ENCODE measurements at regions not wholly inside any gene's neighbourhood (a gene's known extent, or its start where the extent isn't known, plus 50 kb on each side); places are given as distances from the start of the nearest gene placed in this dataset.

DNA sequence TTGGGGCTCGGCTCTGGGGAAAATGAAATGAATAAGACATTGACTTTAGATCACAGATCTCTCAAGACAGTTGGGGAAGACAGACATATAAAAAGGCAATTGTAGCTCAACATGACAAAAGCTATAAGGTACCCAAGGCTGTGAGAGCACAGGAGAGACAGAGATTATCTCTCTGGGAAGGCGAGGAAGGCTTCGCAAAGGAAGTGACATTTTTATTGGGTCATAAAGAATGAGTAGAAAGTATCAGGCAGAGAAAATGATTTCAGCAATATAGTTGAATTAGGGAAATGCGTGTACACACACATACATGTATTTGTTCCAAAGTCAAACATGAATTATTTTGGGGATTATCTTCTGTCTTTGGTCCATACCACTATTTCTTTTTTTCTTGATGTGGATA is 381.8 kb upstream of the ADAMTSL1 start:
- Histone ChIP-seq H3K4me3 (ENCODE audit: low read depth in 1 of 3, low read length in 3 of 3) (no peak overlapping the region), H3K9me3 (ENCODE audit: control insufficient read depth in 2 of 2, insufficient read depth in 1 of 2, low read depth in 1 of 2, low read length in 1 of 2) (no peaks in the 10 kb centered on the region), H3K27me3 (ENCODE audit: control insufficient read depth in 3 of 3, insufficient read depth in 3 of 3, low read length in 3 of 3) (no peaks in the 10 kb centered on the region), H3K36me3 (ENCODE audit: control insufficient read depth in 3 of 3, insufficient read depth in 2 of 3, low read depth in 1 of 3, low read length in 3 of 3) (no peaks in the 10 kb centered on the region), H3K27ac (ENCODE audit: low read depth in 1 of 3, low read length in 2 of 3) (no peak overlapping the region), H3K4me1 (ENCODE audit: control insufficient read depth in 3 of 3, insufficient read depth in 2 of 3, low read depth in 1 of 3, low read length in 2 of 3) (no peaks in the 10 kb centered on the region)
- FAIRE-seq = no peak
- DNase-seq = no peak
- WGBS, 3 donors = 71 to 85% (median 82%) methylated on average over 4 of the region's 4 CpGs

GRCh38 chr9:18106006-18106560 is 367.9 kb upstream of the ADAMTSL1 start:
- Histone ChIP-seq H3K4me1 (ENCODE audit: control insufficient read depth in 3 of 3, insufficient read depth in 2 of 3, low read depth in 1 of 3, low read length in 2 of 3) (no peaks in the 10 kb centered on the region), H3K27me3 (ENCODE audit: control insufficient read depth in 3 of 3, insufficient read depth in 3 of 3, low read length in 3 of 3) (no peaks in the 10 kb centered on the region), H3K4me3 (ENCODE audit: low read depth in 1 of 3, low read length in 3 of 3) (no peak overlapping the region), H3K9me3 (ENCODE audit: control insufficient read depth in 2 of 2, insufficient read depth in 1 of 2, low read depth in 1 of 2, low read length in 1 of 2) (no peaks in the 10 kb centered on the region), H3K27ac (ENCODE audit: low read depth in 1 of 3, low read length in 2 of 3) (no peak overlapping the region), H3K36me3 (ENCODE audit: control insufficient read depth in 3 of 3, insufficient read depth in 2 of 3, low read depth in 1 of 3, low read length in 3 of 3) (no peaks in the 10 kb centered on the region)
- 68 to 74% (median 69%) methylated on average over 4 of the region's 4 CpGs for WGBS, 3 donors
- DNase-seq (no peak), FAIRE-seq (no peak)

- Histone ChIP-seq H3K9me3 (ENCODE audit: control insufficient read depth in 2 of 2, insufficient read depth in 1 of 2, low read depth in 1 of 2, low read length in 1 of 2) (no peaks in the 10 kb centered on the region), H3K4me1 (ENCODE audit: control insufficient read depth in 3 of 3, insufficient read depth in 2 of 3, low read depth in 1 of 3, low read length in 2 of 3) (no peaks in the 10 kb centered on the region), H3K36me3 (ENCODE audit: control insufficient read depth in 3 of 3, insufficient read depth in 2 of 3, low read depth in 1 of 3, low read length in 3 of 3) (no peaks in the 10 kb centered on the region), H3K4me3 (ENCODE audit: low read depth in 1 of 3, low read length in 3 of 3) (no peak overlapping the region), H3K27ac (ENCODE audit: low read depth in 1 of 3, low read length in 2 of 3) (no peak overlapping the region), H3K27me3 (ENCODE audit: control insufficient read depth in 3 of 3, insufficient read depth in 3 of 3, low read length in 3 of 3) (no peaks in the 10 kb centered on the region)
- no peak for DNase-seq
- 85 to 92% (median 86%) methylated on average over 4 of the region's 4 CpGs for WGBS, 3 donors
- FAIRE-seq = no peak
Measured at GRCh38 chr9:18109675-18110074, 364.3 kb upstream of the ADAMTSL1 start.

DNA sequence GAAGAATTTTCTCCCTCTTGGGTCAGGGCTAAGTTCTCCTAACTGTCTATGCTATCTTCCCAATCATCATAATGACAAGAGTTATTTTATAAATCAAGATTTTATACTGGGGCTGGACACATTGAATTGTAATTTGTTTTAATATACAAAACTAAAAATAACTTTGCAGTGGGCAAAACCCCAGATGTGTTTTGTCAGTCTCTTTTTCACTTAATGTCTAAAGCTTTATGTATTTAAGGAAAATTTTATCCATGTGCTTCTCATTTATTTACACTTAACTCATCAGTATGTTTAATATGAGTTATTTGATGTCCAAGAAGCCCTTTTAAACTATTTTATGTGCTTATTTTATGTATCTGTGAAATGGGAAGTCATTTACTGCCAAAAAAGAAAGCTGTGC is 362.8 kb upstream of the ADAMTSL1 start:
- DNase-seq = no peak
- Histone ChIP-seq H3K9me3 (ENCODE audit: control insufficient read depth in 2 of 2, insufficient read depth in 1 of 2, low read depth in 1 of 2, low read length in 1 of 2) (no peaks in the 10 kb centered on the region), H3K36me3 (ENCODE audit: control insufficient read depth in 3 of 3, insufficient read depth in 2 of 3, low read depth in 1 of 3, low read length in 3 of 3) (no peaks in the 10 kb centered on the region), H3K4me3 (ENCODE audit: low read depth in 1 of 3, low read length in 3 of 3) (no peak overlapping the region), H3K27ac (ENCODE audit: low read depth in 1 of 3, low read length in 2 of 3) (no peak overlapping the region), H3K4me1 (ENCODE audit: control insufficient read depth in 3 of 3, insufficient read depth in 2 of 3, low read depth in 1 of 3, low read length in 2 of 3) (no peaks in the 10 kb centered on the region), H3K27me3 (ENCODE audit: control insufficient read depth in 3 of 3, insufficient read depth in 3 of 3, low read length in 3 of 3) (no peaks in the 10 kb centered on the region)
- FAIRE-seq = no peak

DNA sequence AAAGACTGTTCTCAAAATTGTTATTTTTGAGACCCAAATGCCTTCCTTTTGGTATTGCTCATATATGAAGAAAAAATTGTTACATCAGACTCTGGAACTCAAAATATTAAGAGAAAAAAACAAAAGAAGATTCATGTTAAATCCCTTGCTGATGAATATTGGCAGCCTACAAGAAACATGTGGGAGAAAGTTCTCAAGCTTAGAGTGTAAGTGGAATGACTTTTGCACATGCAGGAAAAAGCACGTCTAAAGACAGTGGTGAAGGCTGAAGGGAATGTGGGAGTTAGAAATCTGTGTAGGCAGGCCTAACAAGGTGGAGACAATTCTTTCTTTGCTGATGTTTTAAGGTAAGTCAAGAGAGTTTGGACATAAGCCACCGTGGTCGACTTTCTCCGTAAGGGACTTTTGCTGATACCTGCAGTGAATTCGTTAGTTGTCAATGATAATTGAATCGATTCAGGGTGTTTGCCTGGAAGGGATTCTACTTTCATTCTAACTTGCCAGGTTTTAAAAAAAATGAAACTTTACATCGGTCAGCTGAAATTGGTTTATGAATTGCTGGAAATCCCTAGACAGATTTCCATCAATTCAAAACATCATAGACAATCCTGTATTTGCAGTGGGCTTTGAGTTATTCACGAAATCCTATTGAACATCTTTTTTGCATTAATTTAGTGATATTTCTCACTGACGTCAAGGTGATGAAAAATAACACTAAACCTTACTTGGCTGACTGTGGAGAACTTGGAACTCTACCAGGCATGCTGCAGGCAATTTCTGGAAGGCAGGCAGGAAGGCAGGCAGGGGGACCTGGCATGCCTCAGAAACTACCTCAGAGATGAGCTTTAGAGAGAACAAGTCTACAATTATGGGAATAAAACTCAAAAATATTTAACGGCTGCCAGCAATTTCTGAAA is 359.1 kb upstream of the ADAMTSL1 start:
- Histone ChIP-seq H3K36me3 (ENCODE audit: control insufficient read depth in 3 of 3, insufficient read depth in 2 of 3, low read depth in 1 of 3, low read length in 3 of 3) (no peaks in the 10 kb centered on the region), H3K4me1 (ENCODE audit: control insufficient read depth in 3 of 3, insufficient read depth in 2 of 3, low read depth in 1 of 3, low read length in 2 of 3) (no peaks in the 10 kb centered on the region), H3K4me3 (ENCODE audit: low read depth in 1 of 3, low read length in 3 of 3) (no peak overlapping the region), H3K27ac (ENCODE audit: low read depth in 1 of 3, low read length in 2 of 3) (no peak overlapping the region), H3K9me3 (ENCODE audit: control insufficient read depth in 2 of 2, insufficient read depth in 1 of 2, low read depth in 1 of 2, low read length in 1 of 2) (no peaks in the 10 kb centered on the region), H3K27me3 (ENCODE audit: control insufficient read depth in 3 of 3, insufficient read depth in 3 of 3, low read length in 3 of 3) (no peaks in the 10 kb centered on the region)
- FAIRE-seq (no peak), DNase-seq (no peak)
- WGBS, 3 donors = 85 to 86% (median 86%) methylated on average over 10 of the region's 10 CpGs

DNA sequence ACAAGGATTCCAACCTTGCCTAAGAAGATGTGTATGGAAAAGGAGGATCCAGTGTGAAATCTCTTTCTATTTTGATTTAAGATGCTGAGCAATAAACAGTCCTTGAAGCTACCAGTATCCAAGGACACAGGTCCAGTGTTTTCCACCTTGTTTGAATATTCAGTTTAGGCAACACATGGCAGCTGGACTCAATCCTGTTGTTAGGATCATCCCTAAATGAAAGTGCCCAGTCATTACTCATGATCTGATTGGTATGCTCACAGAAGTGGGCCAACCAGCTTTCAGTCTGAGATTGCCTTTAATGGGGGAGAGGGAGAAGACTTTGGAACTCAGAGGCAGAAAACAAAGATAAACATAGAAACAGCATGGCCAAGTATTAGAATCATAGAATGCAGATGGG is 355.7 kb upstream of the ADAMTSL1 start:
- H3K4me3 ChIP-seq (ENCODE audit: low read depth in 1 of 3, low read length in 3 of 3) = no peak overlapping the region
- DNase-seq = no peak
- no peaks in the 10 kb centered on the region for H3K27me3 ChIP-seq (ENCODE audit: control insufficient read depth in 3 of 3, insufficient read depth in 3 of 3, low read length in 3 of 3)
- FAIRE-seq = no peak
- H3K36me3 ChIP-seq (ENCODE audit: control insufficient read depth in 3 of 3, insufficient read depth in 2 of 3, low read depth in 1 of 3, low read length in 3 of 3) = no peaks in the 10 kb centered on the region
- H3K4me1 ChIP-seq (ENCODE audit: control insufficient read depth in 3 of 3, insufficient read depth in 2 of 3, low read depth in 1 of 3, low read length in 2 of 3) = no peaks in the 10 kb centered on the region
- no peaks in the 10 kb centered on the region for H3K9me3 ChIP-seq (ENCODE audit: control insufficient read depth in 2 of 2, insufficient read depth in 1 of 2, low read depth in 1 of 2, low read length in 1 of 2)
- no peak overlapping the region for H3K27ac ChIP-seq (ENCODE audit: low read depth in 1 of 3, low read length in 2 of 3)

- FAIRE-seq = no peak
Measured at GRCh38 chr9:18122171-18122570, 351.8 kb upstream of the ADAMTSL1 start.

GRCh38 chr9:18124760-18125159 is 349.2 kb upstream of the ADAMTSL1 start:
- H3K27ac ChIP-seq (ENCODE audit: low read depth in 1 of 3, low read length in 2 of 3) = no peak overlapping the region
- no peaks in the 10 kb centered on the region for H3K4me1 ChIP-seq (ENCODE audit: control insufficient read depth in 3 of 3, insufficient read depth in 2 of 3, low read depth in 1 of 3, low read length in 2 of 3)
- H3K4me3 ChIP-seq (ENCODE audit: low read depth in 1 of 3, low read length in 3 of 3) = no peak overlapping the region
- no peaks in the 10 kb centered on the region for H3K9me3 ChIP-seq (ENCODE audit: control insufficient read depth in 2 of 2, insufficient read depth in 1 of 2, low read depth in 1 of 2, low read length in 1 of 2)
- no peak for DNase-seq
- no peak for FAIRE-seq
- H3K36me3 ChIP-seq (ENCODE audit: control insufficient read depth in 3 of 3, insufficient read depth in 2 of 3, low read depth in 1 of 3, low read length in 3 of 3) = no peaks in the 10 kb centered on the region
- WGBS, 3 donors = 86 to 91% (median 90%) methylated on average over 1 of the region's 1 CpG
- no peaks in the 10 kb centered on the region for H3K27me3 ChIP-seq (ENCODE audit: control insufficient read depth in 3 of 3, insufficient read depth in 3 of 3, low read length in 3 of 3)

More at GRCh38 chr9:18122171-18122570, 351.8 kb upstream of the ADAMTSL1 start:
- no peaks in the 10 kb centered on the region for H3K9me3 ChIP-seq (ENCODE audit: control insufficient read depth in 2 of 2, insufficient read depth in 1 of 2, low read depth in 1 of 2, low read length in 1 of 2)
- DNase-seq = no peak
- H3K36me3 ChIP-seq (ENCODE audit: control insufficient read depth in 3 of 3, insufficient read depth in 2 of 3, low read depth in 1 of 3, low read length in 3 of 3) = no peaks in the 10 kb centered on the region
- H3K4me3 ChIP-seq (ENCODE audit: low read depth in 1 of 3, low read length in 3 of 3) = no peak overlapping the region
- no peak overlapping the region for H3K27ac ChIP-seq (ENCODE audit: low read depth in 1 of 3, low read length in 2 of 3)
- H3K4me1 ChIP-seq (ENCODE audit: control insufficient read depth in 3 of 3, insufficient read depth in 2 of 3, low read depth in 1 of 3, low read length in 2 of 3) = no peaks in the 10 kb centered on the region
- WGBS, 3 donors = 41 to 93% (median 43%) methylated on average over 1 of the region's 1 CpG
- H3K27me3 ChIP-seq (ENCODE audit: control insufficient read depth in 3 of 3, insufficient read depth in 3 of 3, low read length in 3 of 3) = no peaks in the 10 kb centered on the region

All from small intestine (tissue), 7 donors.